ENCODE measurements at regions not wholly inside any gene's neighbourhood (a gene's known extent, or its start where the extent isn't known, plus 50 kb on each side); places are given as distances from the start of the nearest gene placed in this dataset.

DNA sequence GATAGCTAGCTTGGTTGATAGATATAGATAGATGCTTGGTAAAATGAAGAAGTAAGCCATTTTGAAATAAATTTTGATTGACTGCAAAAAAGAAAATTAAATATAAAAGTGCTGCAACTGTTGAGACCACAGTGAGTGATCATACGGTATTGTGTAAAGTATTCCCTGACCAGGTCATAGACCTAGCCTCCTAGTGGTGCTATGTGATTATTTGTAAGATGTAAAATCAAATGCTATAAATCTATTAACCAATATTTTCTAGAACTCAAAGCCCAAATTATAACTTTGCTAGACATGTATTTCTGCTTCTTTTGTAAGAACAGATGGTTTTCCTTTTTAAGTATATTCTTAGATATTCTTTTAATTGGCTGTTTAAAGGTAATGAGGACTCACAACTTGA lies 480.2 kb upstream of the PTPRD start:
- TF ChIP-seq, protein P1, sequence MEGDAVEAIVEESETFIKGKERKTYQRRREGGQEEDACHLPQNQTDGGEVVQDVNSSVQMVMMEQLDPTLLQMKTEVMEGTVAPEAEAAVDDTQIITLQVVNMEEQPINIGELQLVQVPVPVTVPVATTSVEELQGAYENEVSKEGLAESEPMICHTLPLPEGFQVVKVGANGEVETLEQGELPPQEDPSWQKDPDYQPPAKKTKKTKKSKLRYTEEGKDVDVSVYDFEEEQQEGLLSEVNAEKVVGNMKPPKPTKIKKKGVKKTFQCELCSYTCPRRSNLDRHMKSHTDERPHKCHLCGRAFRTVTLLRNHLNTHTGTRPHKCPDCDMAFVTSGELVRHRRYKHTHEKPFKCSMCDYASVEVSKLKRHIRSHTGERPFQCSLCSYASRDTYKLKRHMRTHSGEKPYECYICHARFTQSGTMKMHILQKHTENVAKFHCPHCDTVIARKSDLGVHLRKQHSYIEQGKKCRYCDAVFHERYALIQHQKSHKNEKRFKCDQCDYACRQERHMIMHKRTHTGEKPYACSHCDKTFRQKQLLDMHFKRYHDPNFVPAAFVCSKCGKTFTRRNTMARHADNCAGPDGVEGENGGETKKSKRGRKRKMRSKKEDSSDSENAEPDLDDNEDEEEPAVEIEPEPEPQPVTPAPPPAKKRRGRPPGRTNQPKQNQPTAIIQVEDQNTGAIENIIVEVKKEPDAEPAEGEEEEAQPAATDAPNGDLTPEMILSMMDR (IDR thresholded peaks at IDR 0.05; ENCODE audit: low read length) = no peak
- no peak for TF ChIP-seq EZH2phosphoT487 (IDR thresholded peaks at IDR 0.05; ENCODE audit: low read length)

Measured in MM.1S (cell line).